Caco-2 (cell line): ENCODE measurements at regions not wholly inside any gene's neighbourhood (a gene's known extent, or its start where the extent isn't known, plus 50 kb on each side); places are given as distances from the start of the nearest gene placed in this dataset.

Experiments used
- BruUV-seq: library from RNA; stranded (reverse); fragments of 400-500 nt; replicated peaks from 2 replicates; lab custom pipeline; 2021; lab: Mats Ljungman, UMichigan
- CTCF ChIA-PET: fragments of 300-600 bp; sonication (Branson Sonifier 250); formaldehyde crosslinking; loops from one replicate; lab custom pipeline; 2022; ENCODE audit warnings: antibody characterized with exemption; lab: Charles Lee
- POLR2A ChIA-PET: fragments of 300-600 bp; sonication (Branson Sonifier 250); formaldehyde crosslinking; loops from one replicate; lab custom pipeline; 2022; ENCODE audit warnings: antibody characterized with exemption; lab: Charles Lee
- DNase-seq, 2 experiments: peaks; one replicate each; pipeline versions ENCODE4 v3.0.0 to v3.0.0-alpha.2; 2020 to 2022
- H3K27me3 ChIP-seq: replicated peaks from 2 replicates; pipeline ENCODE4 v1.6.0; 2011; ENCODE audit warnings: low read length; ENCODE audit not compliant: control insufficient read depth, insufficient read depth
- H3K36me3 ChIP-seq: 2 replicates; pipeline ENCODE4 v1.5.1; 2011; ENCODE audit warnings: low read length; ENCODE audit not compliant: control insufficient read depth, insufficient read depth
- H3K4me1 ChIP-seq: fragments of 250-450 bp; sonication (Bioruptor Pico); 2 replicates; pipeline ENCODE4 v1.5.1; 2020; ENCODE audit warnings: mild to moderate bottlenecking
- H3K4me3 ChIP-seq: 2 replicates; pipeline ENCODE4 v1.5.1; 2011; ENCODE audit warnings: low read depth, mild to moderate bottlenecking, control low read depth, low read length
- H3K9me3 ChIP-seq: fragments of 250-450 bp; sonication (Bioruptor Pico); 2 replicates; pipeline ENCODE4 v1.5.1; 2020; ENCODE audit warnings: mild to moderate bottlenecking, moderate library complexity
- H3K27ac Mint-ChIP-seq: one replicate; pipeline ENCODE4 v1.8.0; 2022; ENCODE audit warnings: mixed read lengths; ENCODE audit not compliant: unreplicated experiment
- H3K27me3 Mint-ChIP-seq: one replicate; pipeline ENCODE4 v1.8.0; 2022; ENCODE audit warnings: mixed read lengths; ENCODE audit not compliant: insufficient read depth, unreplicated experiment
- H3K36me3 Mint-ChIP-seq: one replicate; pipeline ENCODE4 v1.8.0; 2022; ENCODE audit warnings: mild to moderate bottlenecking, mixed read lengths; ENCODE audit not compliant: insufficient read depth, unreplicated experiment
- H3K4me1 Mint-ChIP-seq: one replicate; pipeline ENCODE4 v1.8.0; 2022; ENCODE audit warnings: low read depth, mixed read lengths; ENCODE audit not compliant: unreplicated experiment
- H3K4me3 Mint-ChIP-seq: one replicate; pipeline ENCODE4 v1.8.0; 2022; ENCODE audit warnings: mild to moderate bottlenecking, moderate library complexity, mixed read lengths; ENCODE audit not compliant: unreplicated experiment
- H3K9me3 Mint-ChIP-seq: one replicate; pipeline ENCODE4 v1.8.0; 2022; ENCODE audit warnings: mixed read lengths; ENCODE audit not compliant: unreplicated experiment
- intact Hi-C: fragments of 100-400 bp; cut with micrococcal nuclease; formaldehyde crosslinking; loops from one replicate; pipeline ENCODE4 v1.10.0; 2022; ENCODE audit not compliant: unreplicated experiment
- TF ChIP-seq, protein P1 (sequence below), 2 experiments: fragments of 200-600 bp in 1 of 2; IDR thresholded peaks; 1 replicate in 1 of 2; 2 replicates in 1 of 2; pipeline versions ENCODE4 v1.5.1 to v1.8.0; 2011 to 2022; ENCODE audit warnings: antibody characterized with exemption in 1 of 2, control low read depth in 1 of 2, inconsistent platforms in 1 of 2, low read depth in 1 of 2, low read length in 1 of 2, mild to moderate bottlenecking in 1 of 2, moderate library complexity in 1 of 2; ENCODE audit not compliant: insufficient read depth in 1 of 2, severe bottlenecking in 1 of 2, unreplicated experiment in 1 of 2

DNA sequence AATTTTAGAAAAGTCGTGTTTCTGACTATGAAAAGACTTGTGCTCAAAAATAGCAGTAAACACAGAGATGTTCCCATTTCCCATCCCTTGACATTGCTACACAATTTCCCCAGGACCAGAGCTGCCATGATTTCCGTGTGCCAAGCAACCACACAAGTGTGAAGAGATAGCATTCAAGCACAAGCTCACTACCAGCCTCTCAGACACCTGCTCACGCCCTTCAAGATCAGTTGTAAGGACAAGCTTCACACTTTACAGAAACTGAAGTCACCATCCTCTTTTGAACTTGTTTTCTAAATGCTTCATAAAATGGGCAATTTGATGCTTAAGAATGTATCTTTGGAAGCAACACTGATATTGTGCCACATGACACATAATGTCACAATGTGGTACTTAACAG, 333.1 kb downstream of the CAAP1 start:
- no peaks in the 10 kb centered on the region for H3K9me3 Mint-ChIP-seq
- Histone ChIP-seq H3K9me3 (no peaks in the 10 kb centered on the region), H3K27me3 (no peaks in the 10 kb centered on the region), H3K4me3 (no peak overlapping the region), H3K36me3 (no peaks in the 10 kb centered on the region), H3K4me1 (no peaks in the 10 kb centered on the region)
- CTCF ChIA-PET: no interaction called here
- intact Hi-C loops: no loop called here
- BruUV-seq: no TSS peak
- DNase-seq: no peak
- H3K4me3 Mint-ChIP-seq: no peak overlapping the region
- no peaks in the 10 kb centered on the region for H3K4me1 Mint-ChIP-seq
- TF ChIP-seq, protein P1, sequence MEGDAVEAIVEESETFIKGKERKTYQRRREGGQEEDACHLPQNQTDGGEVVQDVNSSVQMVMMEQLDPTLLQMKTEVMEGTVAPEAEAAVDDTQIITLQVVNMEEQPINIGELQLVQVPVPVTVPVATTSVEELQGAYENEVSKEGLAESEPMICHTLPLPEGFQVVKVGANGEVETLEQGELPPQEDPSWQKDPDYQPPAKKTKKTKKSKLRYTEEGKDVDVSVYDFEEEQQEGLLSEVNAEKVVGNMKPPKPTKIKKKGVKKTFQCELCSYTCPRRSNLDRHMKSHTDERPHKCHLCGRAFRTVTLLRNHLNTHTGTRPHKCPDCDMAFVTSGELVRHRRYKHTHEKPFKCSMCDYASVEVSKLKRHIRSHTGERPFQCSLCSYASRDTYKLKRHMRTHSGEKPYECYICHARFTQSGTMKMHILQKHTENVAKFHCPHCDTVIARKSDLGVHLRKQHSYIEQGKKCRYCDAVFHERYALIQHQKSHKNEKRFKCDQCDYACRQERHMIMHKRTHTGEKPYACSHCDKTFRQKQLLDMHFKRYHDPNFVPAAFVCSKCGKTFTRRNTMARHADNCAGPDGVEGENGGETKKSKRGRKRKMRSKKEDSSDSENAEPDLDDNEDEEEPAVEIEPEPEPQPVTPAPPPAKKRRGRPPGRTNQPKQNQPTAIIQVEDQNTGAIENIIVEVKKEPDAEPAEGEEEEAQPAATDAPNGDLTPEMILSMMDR (IDR thresholded peaks at IDR 0.05; ENCODE audit: insufficient read depth in 1 of 2, low read depth in 1 of 2, low read length in 1 of 2, severe bottlenecking in 1 of 2, unreplicated experiment in 1 of 2): no peak
- POLR2A ChIA-PET: no interaction called here
- H3K27me3 Mint-ChIP-seq: no peaks in the 10 kb centered on the region
- H3K27ac Mint-ChIP-seq: no peak overlapping the region
- H3K36me3 Mint-ChIP-seq: no peaks in the 10 kb centered on the region

DNA sequence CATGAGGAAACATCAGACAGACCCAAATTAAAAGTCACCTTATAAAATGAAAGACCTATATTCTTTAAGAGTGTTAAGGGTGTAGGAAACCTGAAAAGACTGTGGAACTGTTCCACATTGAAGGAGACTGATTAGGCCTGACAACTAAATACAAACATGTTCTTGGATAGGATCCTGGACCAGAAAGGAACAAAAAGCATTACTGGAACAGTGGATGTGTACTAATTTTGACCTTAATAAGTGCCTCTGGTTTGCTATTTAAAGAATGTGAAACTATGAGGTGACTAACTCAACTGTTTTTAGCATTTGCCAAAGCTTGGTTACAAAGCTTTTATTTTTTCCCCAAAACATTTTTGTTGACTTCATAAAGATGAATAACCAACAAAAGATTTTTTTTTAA, 340.6 kb downstream of the CAAP1 start:
- CTCF ChIA-PET: no interaction called here
- POLR2A ChIA-PET: no interaction called here
- H3K4me1 Mint-ChIP-seq: no peaks in the 10 kb centered on the region
- no peak overlapping the region for H3K27ac Mint-ChIP-seq
- H3K36me3 Mint-ChIP-seq: no peaks in the 10 kb centered on the region
- no peaks in the 10 kb centered on the region for H3K9me3 Mint-ChIP-seq
- TF ChIP-seq, protein P1 (IDR thresholded peaks at IDR 0.05; ENCODE audit: insufficient read depth in 1 of 2, low read depth in 1 of 2, low read length in 1 of 2, severe bottlenecking in 1 of 2, unreplicated experiment in 1 of 2): no peak
- DNase-seq: no peak
- no peak overlapping the region for H3K4me3 ChIP-seq
- H3K36me3 ChIP-seq: no peaks in the 10 kb centered on the region
- H3K9me3 ChIP-seq: no peaks in the 10 kb centered on the region
- H3K27me3 ChIP-seq: no peaks in the 10 kb centered on the region
- no peaks in the 10 kb centered on the region for H3K4me1 ChIP-seq
- no peaks in the 10 kb centered on the region for H3K27me3 Mint-ChIP-seq
- no TSS peak for BruUV-seq
- intact Hi-C loops: no loop called here
- no peak overlapping the region for H3K4me3 Mint-ChIP-seq

DNA sequence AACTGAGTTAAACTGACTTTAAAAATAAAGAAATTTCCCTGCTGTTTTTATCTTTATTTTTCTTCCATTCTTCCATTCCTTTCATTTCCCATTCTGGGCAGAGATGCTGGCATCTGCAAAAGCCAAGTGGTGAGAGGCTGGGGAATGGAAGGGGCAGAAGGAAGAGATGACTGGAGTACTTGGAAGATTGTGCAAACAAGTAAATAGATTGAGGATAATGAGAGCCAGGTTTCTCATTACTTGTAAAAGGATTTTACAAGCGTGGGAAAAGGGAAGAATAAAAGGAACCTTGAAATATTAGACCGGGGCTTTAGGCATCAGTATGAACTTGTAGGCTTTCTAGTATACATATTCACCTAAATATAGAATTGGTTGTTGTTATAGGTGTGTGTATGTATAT, 341.2 kb downstream of the CAAP1 start:
- H3K27me3 ChIP-seq: no peaks in the 10 kb centered on the region
- no peaks in the 10 kb centered on the region for H3K9me3 Mint-ChIP-seq

More for the DNA sequence above, 341.2 kb downstream of the CAAP1 start:
- H3K4me1 Mint-ChIP-seq: no peaks in the 10 kb centered on the region
- no peaks in the 10 kb centered on the region for H3K9me3 ChIP-seq
- ChIA-PET POLR2A (no interaction called here), CTCF (no interaction called here)
- no peaks in the 10 kb centered on the region for H3K36me3 ChIP-seq
- no peaks in the 10 kb centered on the region for H3K36me3 Mint-ChIP-seq
- no peaks in the 10 kb centered on the region for H3K27me3 Mint-ChIP-seq
- intact Hi-C loops: no loop called here
- TF ChIP-seq, protein P1 (IDR thresholded peaks at IDR 0.05; ENCODE audit: insufficient read depth in 1 of 2, low read depth in 1 of 2, low read length in 1 of 2, severe bottlenecking in 1 of 2, unreplicated experiment in 1 of 2): no peak
- no peak overlapping the region for H3K4me3 Mint-ChIP-seq
- H3K4me1 ChIP-seq: no peaks in the 10 kb centered on the region
- no peak for DNase-seq
- H3K27ac Mint-ChIP-seq: no peak overlapping the region
- no TSS peak for BruUV-seq
- no peak overlapping the region for H3K4me3 ChIP-seq
